Kidney (tissue), 13 donors: ENCODE measurements at regions not wholly inside any gene's neighbourhood (a gene's known extent, or its start where the extent isn't known, plus 50 kb on each side); places are given as distances from the start of the nearest gene placed in this dataset.

Source experiments
- DNase-seq, 5 donors: peaks; one replicate each; pipeline ENCODE4 v3.0.0-alpha.2; 2013 to 2020
- FAIRE-seq: peaks from 2 replicates; lab custom pipeline; 2012; peaks lifted over from hg19 to GRCh38; lab: Jason Lieb, UNC
- H3K27ac ChIP-seq, 2 donors: one replicate each; pipeline ENCODE4 v1.7.0; 2013; ENCODE audit warnings: low read depth in 2 of 2, low read length in 2 of 2, inconsistent platforms in 1 of 2
- H3K27me3 ChIP-seq: one replicate; pipeline ENCODE4 v1.7.1; 2013; ENCODE audit warnings: low read length, inconsistent platforms; ENCODE audit not compliant: control insufficient read depth, insufficient read depth
- H3K36me3 ChIP-seq, 3 donors: one replicate each; pipeline versions ENCODE4 v1.7.0 to v1.7.1; 2013; ENCODE audit warnings: low read length in 3 of 3, control low read depth in 1 of 3, inconsistent platforms in 1 of 3; ENCODE audit not compliant: insufficient read depth in 3 of 3, control insufficient read depth in 2 of 3
- H3K4me1 ChIP-seq, 3 donors: one replicate each; pipeline versions ENCODE4 v1.7.0 to v1.7.1; 2013; ENCODE audit warnings: low read length in 3 of 3, inconsistent platforms in 1 of 3, low read depth in 1 of 3; ENCODE audit not compliant: control insufficient read depth in 2 of 3, insufficient read depth in 2 of 3
- H3K4me3 ChIP-seq, 3 donors: one replicate each; pipeline versions ENCODE4 v1.7.0 to v1.8.1; 2013; ENCODE audit warnings: low read length in 3 of 3, control low read depth in 1 of 3, inconsistent platforms in 1 of 3
- H3K9ac ChIP-seq, 3 donors: one replicate each; pipeline versions ENCODE4 v1.7.0 to v1.7.1; 2013; ENCODE audit warnings: low read length in 3 of 3, control low read depth in 1 of 3, inconsistent platforms in 1 of 3
- H3K9me3 ChIP-seq, 3 donors: one replicate each; pipeline versions ENCODE4 v1.7.0 to v1.7.1; 2013; ENCODE audit warnings: low read length in 3 of 3, control low read depth in 1 of 3, inconsistent platforms in 1 of 3; ENCODE audit not compliant: control insufficient read depth in 2 of 3, insufficient read depth in 1 of 3
- intact Hi-C: fragments of 100-400 bp; cut with DNase I; formaldehyde crosslinking; loops from one replicate; pipeline ENCODE4 v1.11.1; 2022
- TF ChIP-seq, protein P1 (sequence below): IDR thresholded peaks from 3 replicates; pipeline ENCODE4 v1.5.1; 2012; ENCODE audit warnings: mild to moderate bottlenecking, moderate library complexity, borderline replicate concordance; ENCODE audit not compliant: insufficient read depth; ENCODE audit errors: extremely low read depth
- donor health status: control.
- donor health status: control.
- donor health status: control.
- donor health status: control.
- donor health status: control.
- donor health status: DM: yes; HTN: yes; CAD: no.
- donor health status: Normal renal cell carcinoma (clear cell type).

DNA sequence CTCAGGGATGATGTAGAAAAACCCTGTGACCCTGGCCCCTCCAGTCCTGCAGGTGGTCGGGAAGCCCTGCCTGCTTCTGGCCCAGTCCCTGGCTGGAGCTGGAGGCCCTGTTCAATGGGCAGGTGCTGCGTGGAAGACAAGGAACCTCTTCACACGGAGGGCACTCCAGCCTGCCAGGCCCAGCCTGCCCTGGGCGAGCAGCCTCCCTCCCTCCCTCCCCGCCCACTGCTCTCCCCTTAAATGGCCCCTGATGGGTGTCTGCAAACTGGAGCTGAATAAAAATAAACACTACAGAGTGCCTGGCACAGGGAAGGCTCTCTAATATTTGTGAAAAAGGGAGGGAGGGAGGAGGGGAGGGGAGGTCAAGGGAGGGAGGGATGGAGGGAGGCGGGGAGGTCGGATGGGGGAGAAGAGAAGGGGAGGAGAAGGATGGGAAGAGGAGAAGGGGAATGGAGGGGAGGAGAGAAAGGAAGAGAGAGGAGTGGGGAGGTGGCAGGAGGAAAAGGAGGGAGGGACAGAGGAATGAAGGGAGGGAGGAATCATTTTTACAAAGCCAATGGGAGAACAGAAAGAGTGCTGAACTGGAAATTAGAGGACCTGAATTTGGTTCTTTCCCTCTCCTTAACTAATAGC is 222.8 kb upstream of the TNRC6C start:
- peak overlapping the region in 1 of 2 donors; percentile 17 for H3K27ac ChIP-seq
- intact Hi-C loops, result no loop called here
- no peaks in the 10 kb centered on the region for H3K36me3 ChIP-seq
- TF ChIP-seq, protein P1, sequence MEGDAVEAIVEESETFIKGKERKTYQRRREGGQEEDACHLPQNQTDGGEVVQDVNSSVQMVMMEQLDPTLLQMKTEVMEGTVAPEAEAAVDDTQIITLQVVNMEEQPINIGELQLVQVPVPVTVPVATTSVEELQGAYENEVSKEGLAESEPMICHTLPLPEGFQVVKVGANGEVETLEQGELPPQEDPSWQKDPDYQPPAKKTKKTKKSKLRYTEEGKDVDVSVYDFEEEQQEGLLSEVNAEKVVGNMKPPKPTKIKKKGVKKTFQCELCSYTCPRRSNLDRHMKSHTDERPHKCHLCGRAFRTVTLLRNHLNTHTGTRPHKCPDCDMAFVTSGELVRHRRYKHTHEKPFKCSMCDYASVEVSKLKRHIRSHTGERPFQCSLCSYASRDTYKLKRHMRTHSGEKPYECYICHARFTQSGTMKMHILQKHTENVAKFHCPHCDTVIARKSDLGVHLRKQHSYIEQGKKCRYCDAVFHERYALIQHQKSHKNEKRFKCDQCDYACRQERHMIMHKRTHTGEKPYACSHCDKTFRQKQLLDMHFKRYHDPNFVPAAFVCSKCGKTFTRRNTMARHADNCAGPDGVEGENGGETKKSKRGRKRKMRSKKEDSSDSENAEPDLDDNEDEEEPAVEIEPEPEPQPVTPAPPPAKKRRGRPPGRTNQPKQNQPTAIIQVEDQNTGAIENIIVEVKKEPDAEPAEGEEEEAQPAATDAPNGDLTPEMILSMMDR, result no peak
- H3K9me3 ChIP-seq, result peaks cover 0 to 12% (median 6%) of the 10 kb centered on the region in 3 donors
- FAIRE-seq, result no peak
- DNase-seq, result peak in 4 of 5 donors; percentile 50 to 82 (median 66)
- H3K4me1 ChIP-seq, result peaks cover 0 to 16% (median 14%) of the 10 kb centered on the region in 3 donors
- H3K9ac ChIP-seq, result no peak overlapping the region
- no peaks in the 10 kb centered on the region for H3K27me3 ChIP-seq
- no peak overlapping the region for H3K4me3 ChIP-seq

DNA sequence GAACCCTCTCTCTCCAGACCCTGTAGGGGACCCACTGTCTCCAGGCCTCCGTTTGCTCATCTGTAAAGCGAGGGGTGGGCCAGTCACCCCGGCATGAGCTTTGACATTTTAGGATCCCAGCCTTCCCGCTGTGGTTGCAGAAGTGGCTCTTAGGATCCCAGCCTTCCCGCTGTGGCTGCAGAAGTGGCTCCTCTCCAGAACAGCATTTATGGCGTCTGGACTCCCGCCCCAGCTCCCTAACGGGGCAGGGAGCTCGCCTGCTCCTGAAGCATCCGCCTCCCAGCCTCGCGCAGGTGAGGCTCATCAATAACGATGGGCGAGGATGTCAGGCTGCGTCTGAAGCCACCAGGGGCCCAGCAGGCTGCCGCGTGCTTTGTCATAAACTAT is 222.3 kb upstream of the TNRC6C start:
- Histone ChIP-seq H3K27ac (no peak overlapping the region), H3K27me3 (no peaks in the 10 kb centered on the region), H3K36me3 (no peaks in the 10 kb centered on the region), H3K4me1 (peaks cover 0 to 16% (median 14%) of the 10 kb centered on the region in 3 donors), H3K9ac (no peak overlapping the region), H3K4me3 (no peak overlapping the region), H3K9me3 (peaks cover 0 to 12% (median 6%) of the 10 kb centered on the region in 3 donors)
- TF ChIP-seq, protein P1, result no peak
- FAIRE-seq, result no peak
- intact Hi-C loops, result no loop called here
- peak in 4 of 5 donors; percentile 18 to 56 (median 40) for DNase-seq

DNA sequence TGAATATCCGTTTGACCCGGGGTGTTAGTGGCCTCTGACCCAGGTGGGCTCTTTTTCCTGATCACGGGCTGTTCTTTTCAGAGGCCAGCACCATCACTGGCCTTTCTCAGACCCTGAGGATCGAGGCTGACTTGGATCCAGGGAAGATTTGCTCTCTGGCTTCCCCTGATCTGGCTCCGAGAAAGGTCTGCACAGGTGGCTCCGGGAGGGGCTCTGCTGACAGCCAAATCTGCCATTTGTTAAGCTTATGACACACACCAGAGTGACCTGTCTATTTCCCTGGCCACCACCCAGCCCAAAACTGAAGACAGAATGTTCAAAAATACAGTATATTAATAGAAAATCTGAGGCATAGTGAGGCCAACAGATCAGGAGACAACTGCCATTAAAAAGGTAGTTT is 221.8 kb upstream of the TNRC6C start:
- intact Hi-C loops, result no loop called here
- Histone ChIP-seq H3K9ac (no peak overlapping the region), H3K27ac (no peak overlapping the region), H3K27me3 (no peaks in the 10 kb centered on the region), H3K4me3 (no peak overlapping the region), H3K9me3 (peaks cover 0 to 12% (median 6%) of the 10 kb centered on the region in 3 donors), H3K36me3 (no peaks in the 10 kb centered on the region), H3K4me1 (peaks cover 0 to 16% (median 14%) of the 10 kb centered on the region in 3 donors)
- FAIRE-seq (no peak), DNase-seq (no peak)
- TF ChIP-seq, protein P1, result no peak
